Body of pancreas (tissue), 4 donors: ENCODE measurements at regions not wholly inside any gene's neighbourhood (a gene's known extent, or its start where the extent isn't known, plus 50 kb on each side); places are given as distances from the start of the nearest gene placed in this dataset.

Experiments
- POLR2A ChIP-seq, 3 donors: fragments of 450-650 bp; IDR thresholded peaks; one replicate each; pipeline ENCODE4 v1.6.1; 2016; ENCODE audit warnings: antibody characterized with exemption in 3 of 3, mild to moderate bottlenecking in 2 of 3
- TF ChIP-seq, protein P1 (sequence below), 7 experiments: fragments of 450-650 bp in 4 of 7; fragments of 200-600 bp in 3 of 7; sonication (generic) in 3 of 7; IDR thresholded peaks; one replicate each; pipeline ENCODE4 v1.5.1; 2016 to 2019; ENCODE audit warnings: antibody characterized with exemption in 7 of 7

DNA sequence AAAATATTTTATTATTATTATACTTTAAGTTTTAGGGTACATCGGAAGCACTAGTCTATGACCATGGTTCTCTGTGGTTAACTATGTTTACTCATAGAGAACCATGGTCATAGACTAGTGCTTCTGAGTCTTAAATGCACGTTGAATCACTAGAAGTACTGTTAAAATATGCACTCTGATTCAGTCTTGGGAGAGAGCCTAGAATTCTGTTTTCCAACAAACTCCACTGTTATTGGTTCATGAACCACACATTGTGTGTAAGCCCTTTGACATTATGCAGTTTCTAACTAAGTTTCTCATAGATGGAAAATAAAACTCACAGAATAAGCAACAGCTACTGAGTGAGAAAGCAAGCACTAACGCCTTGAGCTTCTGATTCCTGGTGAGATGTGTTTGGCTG is 1120.6 kb downstream of the SORCS1 start:
- TF ChIP-seq, protein P1, sequence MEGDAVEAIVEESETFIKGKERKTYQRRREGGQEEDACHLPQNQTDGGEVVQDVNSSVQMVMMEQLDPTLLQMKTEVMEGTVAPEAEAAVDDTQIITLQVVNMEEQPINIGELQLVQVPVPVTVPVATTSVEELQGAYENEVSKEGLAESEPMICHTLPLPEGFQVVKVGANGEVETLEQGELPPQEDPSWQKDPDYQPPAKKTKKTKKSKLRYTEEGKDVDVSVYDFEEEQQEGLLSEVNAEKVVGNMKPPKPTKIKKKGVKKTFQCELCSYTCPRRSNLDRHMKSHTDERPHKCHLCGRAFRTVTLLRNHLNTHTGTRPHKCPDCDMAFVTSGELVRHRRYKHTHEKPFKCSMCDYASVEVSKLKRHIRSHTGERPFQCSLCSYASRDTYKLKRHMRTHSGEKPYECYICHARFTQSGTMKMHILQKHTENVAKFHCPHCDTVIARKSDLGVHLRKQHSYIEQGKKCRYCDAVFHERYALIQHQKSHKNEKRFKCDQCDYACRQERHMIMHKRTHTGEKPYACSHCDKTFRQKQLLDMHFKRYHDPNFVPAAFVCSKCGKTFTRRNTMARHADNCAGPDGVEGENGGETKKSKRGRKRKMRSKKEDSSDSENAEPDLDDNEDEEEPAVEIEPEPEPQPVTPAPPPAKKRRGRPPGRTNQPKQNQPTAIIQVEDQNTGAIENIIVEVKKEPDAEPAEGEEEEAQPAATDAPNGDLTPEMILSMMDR (IDR thresholded peaks at IDR 0.05) = no peak
- no peak for TF ChIP-seq POLR2A (IDR thresholded peaks at IDR 0.05)
